Suppressor macrophage treated with lipopolysaccharide for 1 hour (primary cell): ENCODE measurements at regions not wholly inside any gene's neighbourhood (a gene's known extent, or its start where the extent isn't known, plus 50 kb on each side); places are given as distances from the start of the nearest gene placed in this dataset.
A peak's percentile ranks its signal among the peaks of the same experiment; 100 is the strongest.

Experiments
- DNase-seq, 3 donors: peaks; one replicate each; pipeline ENCODE4 v3.0.0-alpha.2; 2020 to 2022

GRCh38 chr3:24773798-24774197 is 279.1 kb upstream of the THRB start:
- peak; percentile 24 to 58 (median 42) for DNase-seq

GRCh38 chr3:24780991-24781390 is 286.3 kb upstream of the THRB start:
- DNase-seq, result no peak

GRCh38 chr3:24781454-24781853 is 286.8 kb upstream of the THRB start:
- DNase-seq, result no peak

- DNase-seq, result no peak
Measured at GRCh38 chr3:24793896-24794295, 299.2 kb upstream of the THRB start.

GRCh38 chr3:24802614-24803013 is 308.0 kb upstream of the THRB start:
- DNase-seq, result no peak

GRCh38 chr3:24804095-24804494 is 309.4 kb upstream of the THRB start:
- DNase-seq, result no peak

- DNase-seq, result no peak
Measured at GRCh38 chr3:24810881-24811280, 316.2 kb upstream of the THRB start.

DNA sequence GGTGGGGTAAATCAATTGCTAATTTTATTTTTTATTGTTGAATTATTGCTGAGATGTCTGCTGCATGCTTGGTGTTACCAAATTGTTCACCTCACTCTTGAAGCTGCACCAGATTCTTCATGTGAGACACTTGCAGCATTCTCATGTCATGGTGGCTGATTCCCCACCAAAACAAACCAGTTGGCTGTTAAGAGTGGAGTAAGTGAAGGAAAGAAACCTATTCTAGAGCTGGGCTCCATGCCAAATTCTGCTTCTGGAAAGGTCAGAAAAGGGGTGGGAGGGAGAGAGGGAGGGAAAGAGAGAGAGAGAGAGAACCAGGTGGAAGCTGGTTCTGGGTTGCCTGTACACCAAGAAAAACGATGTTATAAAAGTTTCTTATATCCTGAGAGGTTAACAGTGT is 317.5 kb upstream of the THRB start:
- DNase-seq, result no peak

- no peak for DNase-seq
Measured at GRCh38 chr3:24818055-24818454, 323.4 kb upstream of the THRB start.

DNA sequence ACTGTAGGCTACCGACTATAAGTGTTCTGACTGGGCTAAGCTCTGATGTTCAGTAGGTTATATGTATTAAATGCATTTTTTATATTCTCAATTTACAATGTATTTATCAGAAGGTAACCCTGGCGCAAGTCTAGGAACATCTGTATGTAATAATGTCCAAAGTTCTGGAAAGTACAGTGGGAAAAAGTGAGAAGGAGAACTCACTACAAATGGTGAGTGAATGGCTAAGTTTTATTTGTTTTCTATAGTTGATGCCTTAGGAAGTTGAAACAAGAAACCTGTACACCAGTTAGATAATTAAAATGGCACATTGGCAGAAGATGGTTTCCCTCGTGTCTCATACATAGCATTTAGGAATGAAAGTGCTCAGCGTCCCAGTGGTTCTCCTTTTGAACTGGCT is 333.4 kb upstream of the THRB start:
- no peak for DNase-seq

GRCh38 chr3:24828551-24828950 is 333.9 kb upstream of the THRB start:
- DNase-seq, result no peak

DNA sequence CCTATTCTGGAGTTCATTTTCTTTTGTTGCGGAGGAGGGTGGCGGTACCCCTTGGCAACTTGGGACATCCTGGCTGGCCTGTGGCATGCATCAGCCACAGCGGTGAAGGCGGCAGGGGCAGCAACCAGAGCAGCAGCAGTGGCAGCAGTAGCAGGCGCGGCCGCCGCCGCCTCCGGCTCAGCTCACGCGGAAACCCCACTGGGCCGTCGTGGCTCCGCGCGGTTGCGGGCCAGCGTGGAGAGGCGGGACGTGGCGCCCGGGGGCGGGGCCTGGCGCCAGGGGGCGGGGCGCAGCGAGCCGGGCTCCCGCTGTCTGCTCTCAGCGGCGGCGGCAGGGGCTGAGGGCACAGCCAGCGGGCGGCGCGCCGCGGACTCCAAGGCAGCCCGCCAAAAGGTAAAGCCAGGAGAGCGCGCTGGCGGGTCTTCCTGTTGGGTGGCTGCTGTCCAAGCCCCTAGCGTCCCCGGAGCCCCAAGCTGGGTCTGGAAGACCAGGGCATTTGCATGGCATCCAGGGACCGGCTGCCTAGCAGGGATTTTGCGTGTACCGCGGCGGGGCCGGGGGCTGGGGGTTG is 334.4 kb upstream of the THRB start:
- peak in 2 of 3 donors; percentile 1 to 17 for DNase-seq

DNA sequence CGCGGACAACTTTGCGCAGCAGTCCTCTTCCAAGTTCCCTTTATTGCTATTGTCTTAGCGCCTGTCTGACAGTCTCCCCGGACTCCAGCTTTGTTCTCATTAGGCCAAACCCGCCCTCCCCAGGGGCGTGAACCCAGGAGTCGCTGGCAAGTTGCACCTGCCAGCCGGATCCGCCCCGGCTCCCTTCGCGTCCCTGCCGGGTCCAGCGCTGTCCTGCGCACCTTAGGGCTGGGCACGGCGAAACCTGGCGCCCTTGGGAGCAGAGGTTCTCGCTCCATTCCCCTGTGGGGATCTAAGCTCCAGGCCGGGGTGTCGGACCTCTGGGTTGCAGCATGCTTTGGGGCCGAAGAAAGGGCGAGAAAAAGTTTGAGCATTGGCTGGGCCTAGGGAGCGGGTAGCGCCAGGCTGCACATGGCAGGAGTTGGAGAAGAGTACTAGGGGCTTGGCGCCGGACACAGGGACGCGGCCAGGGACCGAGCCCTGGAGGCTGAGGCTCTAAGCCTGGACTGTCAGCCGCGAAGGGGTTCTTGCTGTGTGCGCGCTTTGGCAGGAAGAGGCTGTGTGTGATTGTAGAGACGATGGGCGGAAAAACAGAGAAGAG is 335.1 kb upstream of the THRB start:
- no peak for DNase-seq

DNA sequence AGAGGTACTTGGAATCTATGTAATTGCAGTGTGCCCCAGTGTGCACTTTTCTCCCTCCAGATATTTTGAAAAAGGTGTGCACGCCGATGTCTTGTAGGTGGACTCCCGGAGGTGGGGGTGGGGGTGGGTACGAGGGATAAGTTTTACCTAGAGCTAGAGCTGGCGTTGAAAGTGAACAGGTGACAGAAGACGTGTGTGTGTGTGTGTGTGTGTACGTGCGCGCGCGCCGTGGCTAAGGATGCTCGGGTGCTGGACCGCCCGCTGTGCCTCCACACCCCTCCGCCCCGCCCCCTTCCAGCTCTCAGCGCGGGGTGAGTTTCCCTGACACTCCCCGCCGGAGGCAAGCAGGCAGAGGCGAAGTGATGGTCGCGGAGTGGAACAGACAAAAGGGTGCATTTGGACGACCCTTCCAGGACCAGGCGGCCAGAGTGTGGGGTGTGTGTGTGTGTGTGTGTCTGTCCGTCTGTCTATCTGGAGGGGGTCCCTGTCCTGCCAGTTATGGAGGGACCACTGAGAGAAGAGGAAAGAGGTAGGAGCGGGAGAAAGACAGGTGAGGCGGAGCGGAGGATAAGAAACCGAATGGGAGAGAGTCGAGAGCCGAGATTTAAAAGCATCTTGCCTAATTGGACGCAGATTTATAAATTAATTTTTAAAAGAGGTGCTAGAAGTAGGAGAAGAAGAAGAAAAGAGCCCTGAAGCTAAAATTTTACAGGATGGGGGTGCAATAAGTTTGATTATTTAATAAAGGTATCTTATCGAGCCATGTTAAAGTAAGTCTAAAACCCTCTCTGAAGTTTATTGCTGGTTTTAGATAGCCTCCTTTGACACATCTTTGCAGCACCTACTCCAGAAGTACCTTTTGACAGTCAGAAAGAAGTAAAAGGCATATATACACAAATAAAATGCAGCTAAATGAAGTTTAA is 335.8 kb upstream of the THRB start:
- DNase-seq, result no peak

DNA sequence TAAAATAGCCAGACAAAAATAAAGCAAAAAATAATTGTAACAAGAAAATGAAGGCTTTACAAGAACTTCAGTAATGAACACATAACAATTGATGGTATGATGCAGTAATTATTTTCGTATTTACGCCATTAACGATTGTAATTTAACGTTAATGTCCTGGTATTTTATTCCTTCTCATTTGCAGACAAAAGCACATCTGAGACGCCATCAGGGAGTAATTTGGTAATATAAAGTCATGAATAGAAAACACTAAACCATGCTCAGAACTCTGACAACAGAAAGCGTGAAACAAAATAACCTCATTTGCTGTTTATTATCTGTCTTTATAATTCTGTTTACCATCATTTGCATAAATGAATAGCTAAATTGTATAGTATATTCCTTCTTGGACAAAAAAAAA is 336.6 kb upstream of the THRB start:
- no peak for DNase-seq

GRCh38 chr3:24832891-24833290 is 338.2 kb upstream of the THRB start:
- DNase-seq, result no peak

DNA sequence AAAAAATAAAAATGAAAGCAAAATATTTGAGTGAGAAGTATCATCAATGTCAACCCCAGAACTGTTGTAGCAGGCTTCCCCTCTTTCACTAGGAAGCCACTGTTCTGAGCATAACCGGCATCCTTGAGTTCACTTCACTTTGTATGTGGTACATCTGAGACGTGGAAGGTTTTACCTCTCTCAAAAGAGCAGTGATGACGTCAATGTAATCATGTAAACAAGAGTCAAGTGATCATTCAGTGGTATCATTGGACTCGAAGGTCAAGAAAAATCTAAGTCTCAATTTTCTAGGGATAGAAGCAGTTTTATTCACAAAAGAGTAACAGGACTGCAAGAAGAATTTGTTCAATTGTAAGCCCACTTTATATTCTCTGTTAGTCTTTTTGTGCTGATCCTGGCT is 339.8 kb upstream of the THRB start:
- DNase-seq, result no peak

GRCh38 chr3:24835510-24835909 is 340.9 kb upstream of the THRB start:
- no peak for DNase-seq

DNA sequence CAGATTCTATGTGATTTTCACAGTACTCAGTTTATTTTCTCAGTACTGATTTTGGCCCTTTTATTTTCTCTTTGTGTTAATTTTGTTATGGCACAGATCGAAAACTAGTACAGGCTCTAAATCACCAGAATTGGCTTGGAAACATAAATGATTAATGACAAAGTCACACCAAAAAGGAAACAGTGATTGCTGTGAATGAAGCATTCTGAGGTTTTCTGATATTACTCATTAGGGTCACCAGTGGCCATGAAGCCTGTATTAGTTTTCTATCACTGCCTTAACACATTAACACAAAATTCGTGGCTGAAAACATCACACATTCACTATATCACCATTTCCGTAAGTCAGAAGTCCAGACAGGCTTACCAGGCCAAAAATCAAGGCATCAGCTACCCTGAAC is 343.0 kb upstream of the THRB start:
- DNase-seq, result no peak

GRCh38 chr3:24838533-24838932 is 343.9 kb upstream of the THRB start:
- DNase-seq, result no peak

- DNase-seq, result no peak
Measured at GRCh38 chr3:24843955-24844354, 349.3 kb upstream of the THRB start.

- DNase-seq, result no peak
Measured at GRCh38 chr3:24845524-24846155, 351.0 kb upstream of the THRB start.

- DNase-seq, result no peak
Measured at GRCh38 chr3:24846286-24846860, 351.7 kb upstream of the THRB start.
